Liver (tissue), 8 donors: ENCODE measurements at regions not wholly inside any gene's neighbourhood (a gene's known extent, or its start where the extent isn't known, plus 50 kb on each side); places are given as distances from the start of the nearest gene placed in this dataset.

Source experiments
- DNase-seq: peaks from one replicate; pipeline ENCODE4 v3.0.0-alpha.2; 2017; ENCODE audit warnings: low spot score
- H3K27ac ChIP-seq, 2 donors: one replicate each; pipeline ENCODE4 v1.7.0; 2013; ENCODE audit warnings: inconsistent platforms in 2 of 2, low read length in 2 of 2, control low read depth in 1 of 2, low read depth in 1 of 2, mild to moderate bottlenecking in 1 of 2
- H3K27me3 ChIP-seq, 4 donors: one replicate each; pipeline versions ENCODE4 v1.6.1 to v1.7.0; 2013; ENCODE audit warnings: low read length in 3 of 4, inconsistent platforms in 1 of 4, mild to moderate bottlenecking in 1 of 4, moderate library complexity in 1 of 4; ENCODE audit not compliant: control insufficient read depth in 4 of 4, insufficient read depth in 4 of 4
- H3K36me3 ChIP-seq, 4 donors: one replicate each; pipeline versions ENCODE4 v1.6.1 to v1.7.0; 2013; ENCODE audit warnings: low read length in 3 of 4, mild to moderate bottlenecking in 3 of 4, low read depth in 1 of 4, moderate library complexity in 1 of 4; ENCODE audit not compliant: control insufficient read depth in 4 of 4, insufficient read depth in 3 of 4
- H3K4me1 ChIP-seq, 4 donors: one replicate each; pipeline versions ENCODE4 v1.6.1 to v1.7.0; 2013; ENCODE audit warnings: low read length in 3 of 4, mild to moderate bottlenecking in 3 of 4, moderate library complexity in 1 of 4; ENCODE audit not compliant: control insufficient read depth in 4 of 4, insufficient read depth in 4 of 4
- H3K4me3 ChIP-seq, 3 donors: one replicate each; pipeline versions ENCODE4 v1.6.1 to v1.7.0; 2013; ENCODE audit warnings: low read length in 3 of 3, control low read depth in 1 of 3, low read depth in 1 of 3, mild to moderate bottlenecking in 1 of 3
- H3K9ac ChIP-seq, 2 donors: one replicate each; pipeline ENCODE4 v1.7.0; 2013; ENCODE audit warnings: low read length in 2 of 2, mild to moderate bottlenecking in 2 of 2, moderate library complexity in 2 of 2, control low read depth in 1 of 2, low read depth in 1 of 2
- H3K9me3 ChIP-seq, 4 donors: one replicate each; pipeline versions ENCODE4 v1.6.1 to v1.7.0; 2013; ENCODE audit warnings: low read length in 3 of 4; ENCODE audit not compliant: control insufficient read depth in 4 of 4
- FOXA2 ChIP-seq: IDR thresholded peaks from 2 replicates; pipeline ENCODE4 v1.6.1; 2016; ENCODE audit warnings: antibody characterized with exemption
- GABPA ChIP-seq, 2 donors: IDR thresholded peaks in 1 of 2; conservative IDR thresholded peaks in 1 of 2; 2 replicates each; pipeline ENCODE4 v1.6.1; 2016; ENCODE audit warnings: antibody characterized with exemption in 2 of 2, mild to moderate bottlenecking in 1 of 2, moderate library complexity in 1 of 2
- HNF4A ChIP-seq, 2 donors: conservative IDR thresholded peaks; 2 replicates each; pipeline ENCODE4 v1.6.1; 2016; ENCODE audit warnings: antibody characterized with exemption in 2 of 2, mild to moderate bottlenecking in 2 of 2
- JUND ChIP-seq, 2 donors: IDR thresholded peaks; 2 replicates each; pipeline ENCODE4 v1.6.1; 2016; ENCODE audit warnings: antibody characterized with exemption in 2 of 2
- NR2F2 ChIP-seq: IDR thresholded peaks from 2 replicates; pipeline ENCODE4 v1.6.1; 2016; ENCODE audit warnings: antibody characterized with exemption
- RAD21 ChIP-seq, 2 donors: IDR thresholded peaks; 2 replicates each; pipeline ENCODE4 v1.6.1; 2016; ENCODE audit warnings: antibody characterized with exemption in 2 of 2, mild to moderate bottlenecking in 2 of 2
- SP1 ChIP-seq: IDR thresholded peaks from 2 replicates; pipeline ENCODE4 v1.6.1; 2018; ENCODE audit warnings: antibody characterized with exemption, mild to moderate bottlenecking
- YY1 ChIP-seq: IDR thresholded peaks from 2 replicates; pipeline ENCODE4 v1.6.1; 2016; ENCODE audit warnings: antibody characterized with exemption, mild to moderate bottlenecking
- WGBS: extraction: QIAGEN DNeasy Blood & Tissue Kit; methylation state at CpG from one replicate; pipeline ENCODE4 v1.1.7; 2013; 5-methylcytosine and 5-hydroxymethylcytosine counted together
- TF ChIP-seq, protein P1 (sequence below): IDR thresholded peaks from 2 replicates; pipeline ENCODE4 v1.6.1; 2016; ENCODE audit warnings: antibody characterized with exemption
- TF ChIP-seq, protein P2 (sequence below): IDR thresholded peaks from 2 replicates; pipeline ENCODE4 v1.6.1; 2016; ENCODE audit warnings: antibody characterized with exemption
- TF ChIP-seq, protein P3 (sequence below): fragments of 150-350 bp; IDR thresholded peaks from 2 replicates; pipeline ENCODE4 v1.5.1; 2017; ENCODE audit warnings: improper control_type of control experiment, low read depth, low read length; ENCODE audit not compliant: missing input control
- donor health status: healthy.
- donor health status: healthy.
- donor health status: healthy.
- donor health status: healthy.
- donor health status: healthy.

DNA sequence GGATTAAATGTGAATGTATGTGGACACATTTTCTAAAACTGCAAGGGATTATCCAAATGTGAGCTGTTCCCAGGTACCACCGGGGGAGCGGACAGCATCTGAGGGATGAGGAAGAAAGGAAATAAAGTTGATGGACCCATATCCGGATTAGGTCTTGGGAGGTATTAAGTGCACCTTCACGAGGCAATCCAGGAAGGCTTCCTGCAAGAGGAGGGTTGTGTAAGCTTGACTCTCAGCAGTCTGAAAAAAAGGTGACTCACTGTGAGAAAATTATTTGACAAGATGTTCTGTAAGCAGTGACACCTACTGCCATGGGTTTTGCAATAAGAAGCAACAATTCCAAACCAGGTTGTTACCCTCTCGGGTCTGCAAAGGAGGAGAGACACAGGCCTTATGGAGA lies 55.0 kb upstream of the LRFN2 start:
- H3K4me3 ChIP-seq = no peak overlapping the region
- TF ChIP-seq NR2F2 (no peak), YY1 (no peak), SP1 (no peak), RAD21 (IDR thresholded peaks at IDR 0.05) (no peak), JUND (IDR thresholded peaks at IDR 0.05) (no peak), FOXA2 (no peak)
- TF ChIP-seq, protein P1, sequence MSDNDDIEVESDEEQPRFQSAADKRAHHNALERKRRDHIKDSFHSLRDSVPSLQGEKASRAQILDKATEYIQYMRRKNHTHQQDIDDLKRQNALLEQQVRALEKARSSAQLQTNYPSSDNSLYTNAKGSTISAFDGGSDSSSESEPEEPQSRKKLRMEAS = no peak
- TF ChIP-seq, protein P2, sequence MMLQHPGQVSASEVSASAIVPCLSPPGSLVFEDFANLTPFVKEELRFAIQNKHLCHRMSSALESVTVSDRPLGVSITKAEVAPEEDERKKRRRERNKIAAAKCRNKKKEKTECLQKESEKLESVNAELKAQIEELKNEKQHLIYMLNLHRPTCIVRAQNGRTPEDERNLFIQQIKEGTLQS = no peak
- peaks cover 0 to 7% (median 0%) of the 10 kb centered on the region in 4 donors for H3K27me3 ChIP-seq
- H3K4me1 ChIP-seq = no peaks in the 10 kb centered on the region
- no peak overlapping the region for H3K27ac ChIP-seq
- H3K9ac ChIP-seq = no peak overlapping the region
- H3K36me3 ChIP-seq = no peaks in the 10 kb centered on the region
- no peak for DNase-seq
- whole genome bisulfite sequencing = 88% methylated on average over 5 of the region's 5 CpGs
- peaks cover 0 to 3% (median 1%) of the 10 kb centered on the region in 4 donors for H3K9me3 ChIP-seq

DNA sequence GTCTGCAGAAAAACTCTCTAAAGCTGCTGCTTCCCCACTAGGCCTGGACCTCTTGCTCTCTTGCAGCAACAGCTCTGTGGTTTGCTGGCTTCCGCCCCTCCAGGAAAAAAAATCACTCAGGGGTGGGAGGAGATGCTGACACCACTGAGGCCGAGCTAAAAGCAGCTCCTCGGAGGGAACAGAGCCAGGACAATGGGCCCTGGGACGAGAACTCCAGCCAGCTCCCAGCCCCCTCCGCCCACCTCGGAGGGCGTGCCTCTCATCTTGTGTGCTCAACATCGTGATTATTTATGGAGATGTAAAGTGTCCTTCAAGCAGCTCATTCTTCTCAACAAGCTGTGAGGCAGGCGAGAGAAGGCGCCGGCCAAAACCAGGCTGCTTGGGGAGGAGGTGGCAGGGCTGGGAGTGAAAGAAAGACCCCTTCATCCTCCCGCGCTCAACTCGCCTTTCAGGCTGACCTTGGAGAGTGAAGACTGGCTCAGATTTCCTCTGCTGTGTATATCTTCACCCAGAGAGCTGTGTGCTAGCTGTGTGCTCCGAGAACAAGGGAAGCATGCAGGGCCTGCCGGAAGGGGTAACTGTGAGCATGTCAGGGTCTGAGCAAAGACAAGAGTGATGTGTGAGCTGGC lies 53.5 kb upstream of the LRFN2 start:
- 41% methylated on average over 16 of the region's 16 CpGs for WGBS
- no peak overlapping the region for H3K27ac ChIP-seq
- H3K4me3 ChIP-seq = no peak overlapping the region
- no peak for DNase-seq
- H3K36me3 ChIP-seq = no peaks in the 10 kb centered on the region
- no peak overlapping the region for H3K9ac ChIP-seq
- H3K9me3 ChIP-seq = peaks cover 0 to 3% (median 1%) of the 10 kb centered on the region in 4 donors
- no peaks in the 10 kb centered on the region for H3K4me1 ChIP-seq
- TF ChIP-seq, protein P2 = no peak
- TF ChIP-seq FOXA2 = no peak
- no peak for TF ChIP-seq HNF4A (conservative IDR thresholded peaks at IDR 0.05)
- no peak for TF ChIP-seq GABPA (IDR thresholded peaks at IDR 0.05 in 1 of 2, conservative IDR thresholded peaks at IDR 0.05 in 1 of 2)
- TF ChIP-seq, protein P3, sequence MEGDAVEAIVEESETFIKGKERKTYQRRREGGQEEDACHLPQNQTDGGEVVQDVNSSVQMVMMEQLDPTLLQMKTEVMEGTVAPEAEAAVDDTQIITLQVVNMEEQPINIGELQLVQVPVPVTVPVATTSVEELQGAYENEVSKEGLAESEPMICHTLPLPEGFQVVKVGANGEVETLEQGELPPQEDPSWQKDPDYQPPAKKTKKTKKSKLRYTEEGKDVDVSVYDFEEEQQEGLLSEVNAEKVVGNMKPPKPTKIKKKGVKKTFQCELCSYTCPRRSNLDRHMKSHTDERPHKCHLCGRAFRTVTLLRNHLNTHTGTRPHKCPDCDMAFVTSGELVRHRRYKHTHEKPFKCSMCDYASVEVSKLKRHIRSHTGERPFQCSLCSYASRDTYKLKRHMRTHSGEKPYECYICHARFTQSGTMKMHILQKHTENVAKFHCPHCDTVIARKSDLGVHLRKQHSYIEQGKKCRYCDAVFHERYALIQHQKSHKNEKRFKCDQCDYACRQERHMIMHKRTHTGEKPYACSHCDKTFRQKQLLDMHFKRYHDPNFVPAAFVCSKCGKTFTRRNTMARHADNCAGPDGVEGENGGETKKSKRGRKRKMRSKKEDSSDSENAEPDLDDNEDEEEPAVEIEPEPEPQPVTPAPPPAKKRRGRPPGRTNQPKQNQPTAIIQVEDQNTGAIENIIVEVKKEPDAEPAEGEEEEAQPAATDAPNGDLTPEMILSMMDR = no peak
- H3K27me3 ChIP-seq = peaks cover 0 to 5% (median 0%) of the 10 kb centered on the region in 4 donors
